ENCODE measurements at regions not wholly inside any gene's neighbourhood (a gene's known extent, or its start where the extent isn't known, plus 50 kb on each side); places are given as distances from the start of the nearest gene placed in this dataset.

GRCh38 chr1:222081859-222082258 lies 340.0 kb upstream of the DUSP10 start:
- ChIA-PET POLR2A (ENCODE audit: partially characterized antibody) (no interaction called here), CTCF (ENCODE audit: partially characterized antibody) (interaction anchor here (1.9 kb wide), 1 partner anchor 373 kb away, joined by 5 read pairs; no protein-coding TSS in a partner anchor)
- Mint-ChIP-seq H3K9me3 (peaks cover 0 to 12% (median 9%) of the 10 kb centered on the region in 8 donors), H3K27ac (no peak overlapping the region), H3K4me1 (no peaks in the 10 kb centered on the region), H3K36me3 (peaks cover 0 to 4% of the 10 kb centered on the region in 2 donors), H3K27me3 (peaks cover 2% of the 10 kb centered on the region in 2 donors), H3K4me3 (no peak overlapping the region)
- Histone ChIP-seq H3K36me3 (ENCODE audit: insufficient read depth, low read length) (no peaks in the 10 kb centered on the region), H3K9me3 (ENCODE audit: control insufficient read depth in 1 of 2, low read length in 2 of 2) (no peaks in the 10 kb centered on the region), H3K27me3 (ENCODE audit: insufficient read depth, low read length) (no peaks in the 10 kb centered on the region), H3K4me1 (ENCODE audit: insufficient read depth, low read length) (no peaks in the 10 kb centered on the region), H3K4me3 (ENCODE audit: low read length in 2 of 2) (no peak overlapping the region), H3K27ac (ENCODE audit: low read depth, low read length) (no peak overlapping the region)
- intact Hi-C loops (cut with micrococcal nuclease), result no loop called here
- no peak for DNase-seq

- H3K9me3 Mint-ChIP-seq, result peaks cover 0 to 5% (median under 1%) of the 10 kb centered on the region in 8 donors
- H3K27me3 Mint-ChIP-seq, result peaks cover 0 to 1% of the 10 kb centered on the region in 2 donors
- no peaks in the 10 kb centered on the region for H3K4me1 Mint-ChIP-seq
- no peak overlapping the region for H3K4me3 Mint-ChIP-seq
- no peaks in the 10 kb centered on the region for H3K9me3 ChIP-seq (ENCODE audit: control insufficient read depth in 1 of 2, low read length in 2 of 2)
- intact Hi-C loops (cut with micrococcal nuclease), result no loop called here
- H3K27ac Mint-ChIP-seq, result no peak overlapping the region
- H3K36me3 Mint-ChIP-seq, result no peaks in the 10 kb centered on the region
- H3K4me1 ChIP-seq (ENCODE audit: insufficient read depth, low read length), result no peaks in the 10 kb centered on the region
- H3K36me3 ChIP-seq (ENCODE audit: insufficient read depth, low read length), result no peaks in the 10 kb centered on the region
- no peak overlapping the region for H3K4me3 ChIP-seq (ENCODE audit: low read length in 2 of 2)
- H3K27ac ChIP-seq (ENCODE audit: low read depth, low read length), result no peak overlapping the region
- POLR2A ChIA-PET (ENCODE audit: partially characterized antibody), result no interaction called here
- DNase-seq, result no peak
- CTCF ChIA-PET (ENCODE audit: partially characterized antibody), result no interaction called here
- no peaks in the 10 kb centered on the region for H3K27me3 ChIP-seq (ENCODE audit: insufficient read depth, low read length)
Observed at GRCh38 chr1:222079566-222079965, 337.7 kb upstream of the DUSP10 start.

- no peak for DNase-seq
- Mint-ChIP-seq H3K4me1 (no peaks in the 10 kb centered on the region), H3K9me3 (no peaks in the 10 kb centered on the region), H3K4me3 (no peak overlapping the region), H3K36me3 (no peaks in the 10 kb centered on the region), H3K27ac (no peak overlapping the region), H3K27me3 (peaks cover 0 to 1% of the 10 kb centered on the region in 2 donors)
- intact Hi-C loops (cut with micrococcal nuclease), result no loop called here
- no peaks in the 10 kb centered on the region for H3K9me3 ChIP-seq (ENCODE audit: control insufficient read depth in 1 of 2, low read length in 2 of 2)
- H3K27ac ChIP-seq (ENCODE audit: low read depth, low read length), result no peak overlapping the region
- ChIA-PET POLR2A (ENCODE audit: partially characterized antibody) (no interaction called here), CTCF (ENCODE audit: partially characterized antibody) (interaction anchor here (0.9 kb wide), 1 partner anchor 19 kb away, joined by 4 read pairs; no protein-coding TSS in a partner anchor)
- no peaks in the 10 kb centered on the region for H3K27me3 ChIP-seq (ENCODE audit: insufficient read depth, low read length)
- no peaks in the 10 kb centered on the region for H3K36me3 ChIP-seq (ENCODE audit: insufficient read depth, low read length)
- H3K4me1 ChIP-seq (ENCODE audit: insufficient read depth, low read length), result no peaks in the 10 kb centered on the region
- no peak overlapping the region for H3K4me3 ChIP-seq (ENCODE audit: low read length in 2 of 2)
Observed at GRCh38 chr1:222077206-222077605, 335.3 kb upstream of the DUSP10 start.

DNA sequence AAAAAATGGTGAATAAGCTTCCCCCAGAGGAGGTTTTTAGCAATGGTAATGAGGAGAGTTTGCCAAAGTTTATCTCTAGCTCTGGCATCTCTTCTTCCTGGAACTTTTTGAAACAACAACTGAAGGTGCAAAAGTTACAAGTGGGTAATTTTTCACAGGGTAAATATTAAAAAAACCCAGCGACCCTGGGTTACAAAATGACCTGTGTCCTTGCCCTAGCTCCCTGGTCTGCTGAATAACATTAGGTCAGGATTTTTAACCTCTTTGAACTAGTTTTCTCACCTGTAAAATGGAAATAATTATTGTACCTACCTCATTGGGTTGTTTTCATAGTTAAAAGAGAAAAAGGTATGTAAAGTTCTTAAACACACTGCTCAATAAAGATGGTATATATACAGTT lies 332.4 kb upstream of the DUSP10 start:
- intact Hi-C loops (cut with micrococcal nuclease), result no loop called here
- no peak for DNase-seq
- CTCF ChIA-PET (ENCODE audit: partially characterized antibody), result no interaction called here
- Histone ChIP-seq H3K36me3 (ENCODE audit: insufficient read depth, low read length) (no peaks in the 10 kb centered on the region), H3K27ac (ENCODE audit: low read depth, low read length) (no peak overlapping the region), H3K4me3 (ENCODE audit: low read length in 2 of 2) (no peak overlapping the region), H3K4me1 (ENCODE audit: insufficient read depth, low read length) (no peaks in the 10 kb centered on the region), H3K27me3 (ENCODE audit: insufficient read depth, low read length) (no peaks in the 10 kb centered on the region), H3K9me3 (ENCODE audit: control insufficient read depth in 1 of 2, low read length in 2 of 2) (no peaks in the 10 kb centered on the region)
- no peaks in the 10 kb centered on the region for H3K9me3 Mint-ChIP-seq
- no peaks in the 10 kb centered on the region for H3K4me1 Mint-ChIP-seq
- no peak overlapping the region for H3K4me3 Mint-ChIP-seq
- peaks cover 0 to 1% of the 10 kb centered on the region in 2 donors for H3K27me3 Mint-ChIP-seq
- POLR2A ChIA-PET (ENCODE audit: partially characterized antibody), result no interaction called here
- H3K36me3 Mint-ChIP-seq, result no peaks in the 10 kb centered on the region
- H3K27ac Mint-ChIP-seq, result no peak overlapping the region

GRCh38 chr1:222073307-222073995 lies 331.6 kb upstream of the DUSP10 start:
- H3K27me3 Mint-ChIP-seq, result peaks cover 0 to 1% of the 10 kb centered on the region in 2 donors
- no peak overlapping the region for H3K27ac ChIP-seq (ENCODE audit: low read depth, low read length)
- no peaks in the 10 kb centered on the region for H3K4me1 ChIP-seq (ENCODE audit: insufficient read depth, low read length)
- intact Hi-C loops (cut with micrococcal nuclease), result no loop called here
- no peak for DNase-seq
- ChIA-PET POLR2A (ENCODE audit: partially characterized antibody) (no interaction called here), CTCF (ENCODE audit: partially characterized antibody) (no interaction called here)
- H3K4me3 Mint-ChIP-seq, result no peak overlapping the region
- H3K27ac Mint-ChIP-seq, result no peak overlapping the region
- no peaks in the 10 kb centered on the region for H3K36me3 Mint-ChIP-seq
- no peaks in the 10 kb centered on the region for H3K4me1 Mint-ChIP-seq
- no peaks in the 10 kb centered on the region for H3K36me3 ChIP-seq (ENCODE audit: insufficient read depth, low read length)
- no peaks in the 10 kb centered on the region for H3K27me3 ChIP-seq (ENCODE audit: insufficient read depth, low read length)
- H3K9me3 Mint-ChIP-seq, result no peaks in the 10 kb centered on the region
- no peak overlapping the region for H3K4me3 ChIP-seq (ENCODE audit: low read length in 2 of 2)
- H3K9me3 ChIP-seq (ENCODE audit: control insufficient read depth in 1 of 2, low read length in 2 of 2), result no peaks in the 10 kb centered on the region

DNA sequence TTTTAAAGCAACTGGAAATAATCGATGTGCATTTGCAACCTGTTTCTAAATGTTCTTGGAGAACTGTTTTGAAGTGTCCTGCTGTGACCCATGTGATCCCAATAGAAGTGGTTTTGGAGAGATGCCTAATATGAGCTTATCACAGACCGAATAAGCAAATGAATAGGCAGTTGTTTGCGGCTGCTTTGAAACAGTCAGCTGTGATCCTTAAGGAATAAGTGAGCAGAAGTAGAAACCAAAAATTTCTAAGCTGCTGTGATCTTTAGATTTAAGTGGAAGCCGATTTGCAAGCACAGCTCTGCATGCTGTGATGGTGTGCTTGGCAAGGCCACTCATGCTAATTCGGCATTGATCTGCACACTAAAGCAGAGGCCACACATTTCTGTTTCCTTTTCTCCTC lies 329.5 kb upstream of the DUSP10 start:
- ChIA-PET CTCF (ENCODE audit: partially characterized antibody) (no interaction called here), POLR2A (ENCODE audit: partially characterized antibody) (no interaction called here)
- H3K27me3 ChIP-seq (ENCODE audit: insufficient read depth, low read length), result no peaks in the 10 kb centered on the region
- H3K4me3 ChIP-seq (ENCODE audit: low read length in 2 of 2), result no peak overlapping the region
- H3K4me1 ChIP-seq (ENCODE audit: insufficient read depth, low read length), result no peaks in the 10 kb centered on the region
- no peak for DNase-seq
- no peak overlapping the region for H3K4me3 Mint-ChIP-seq
- intact Hi-C loops (cut with micrococcal nuclease), result no loop called here
- H3K27ac ChIP-seq (ENCODE audit: low read depth, low read length), result no peak overlapping the region
- H3K9me3 ChIP-seq (ENCODE audit: control insufficient read depth in 1 of 2, low read length in 2 of 2), result no peaks in the 10 kb centered on the region
- no peaks in the 10 kb centered on the region for H3K36me3 ChIP-seq (ENCODE audit: insufficient read depth, low read length)
- H3K36me3 Mint-ChIP-seq, result no peaks in the 10 kb centered on the region
- H3K9me3 Mint-ChIP-seq, result no peaks in the 10 kb centered on the region
- H3K4me1 Mint-ChIP-seq, result no peaks in the 10 kb centered on the region
- peaks cover 0 to 6% of the 10 kb centered on the region in 2 donors for H3K27me3 Mint-ChIP-seq
- no peak overlapping the region for H3K27ac Mint-ChIP-seq

GRCh38 chr1:222068937-222069336 lies 327.0 kb upstream of the DUSP10 start:
- CTCF ChIA-PET (ENCODE audit: partially characterized antibody), result no interaction called here
- H3K27me3 Mint-ChIP-seq, result peaks cover 0 to 6% of the 10 kb centered on the region in 2 donors

More at GRCh38 chr1:222068937-222069336, 327.0 kb upstream of the DUSP10 start:
- Mint-ChIP-seq H3K36me3 (peaks cover 0 to 4% of the 10 kb centered on the region in 2 donors), H3K4me3 (no peak overlapping the region), H3K9me3 (peaks cover 3 to 19% (median 12%) of the 10 kb centered on the region in 8 donors), H3K4me1 (no peaks in the 10 kb centered on the region), H3K27ac (no peak overlapping the region)
- POLR2A ChIA-PET (ENCODE audit: partially characterized antibody), result no interaction called here
- Histone ChIP-seq H3K4me1 (ENCODE audit: insufficient read depth, low read length) (no peaks in the 10 kb centered on the region), H3K36me3 (ENCODE audit: insufficient read depth, low read length) (no peaks in the 10 kb centered on the region), H3K4me3 (ENCODE audit: low read length in 2 of 2) (no peak overlapping the region), H3K27ac (ENCODE audit: low read depth, low read length) (no peak overlapping the region), H3K27me3 (ENCODE audit: insufficient read depth, low read length) (no peaks in the 10 kb centered on the region), H3K9me3 (ENCODE audit: control insufficient read depth in 1 of 2, low read length in 2 of 2) (no peaks in the 10 kb centered on the region)
- DNase-seq, result no peak
- intact Hi-C loops (cut with micrococcal nuclease), result no loop called here
